ENCODE measurements at regions not wholly inside any gene's neighbourhood (a gene's known extent, or its start where the extent isn't known, plus 50 kb on each side); places are given as distances from the start of the nearest gene placed in this dataset.

DNA sequence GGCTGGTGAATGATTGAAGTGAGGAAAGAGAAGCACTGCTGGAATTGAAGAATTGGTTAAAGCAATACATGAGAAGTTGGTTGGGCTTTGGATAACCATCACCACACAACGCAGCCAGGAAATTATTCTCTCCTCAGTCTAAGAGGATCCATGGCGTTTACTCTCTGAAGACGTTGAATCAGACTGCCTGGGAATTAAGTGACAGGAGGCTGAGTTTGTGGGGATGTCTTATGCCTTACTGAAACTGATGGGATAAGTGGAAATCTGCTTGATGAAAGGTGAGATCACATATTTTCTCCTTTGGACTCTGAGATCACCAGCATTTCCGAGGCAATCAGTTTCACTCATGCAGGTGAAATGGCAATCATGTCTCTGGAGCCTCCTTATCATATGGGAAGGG lies 456.1 kb upstream of the GBE1 start:
- Histone ChIP-seq H3K4me2 (ENCODE audit: low read depth, low read length, poor library complexity, severe bottlenecking) (no peak overlapping the region), H3K4me3 (ENCODE audit: insufficient read depth, low read length, poor library complexity, severe bottlenecking) (no peak overlapping the region), H3K9me2 (replicated peaks; ENCODE audit: insufficient read depth, low read length) (no peaks in the 10 kb centered on the region), H3F3A (ENCODE audit: insufficient read depth) (no peaks in the 10 kb centered on the region), H2AFZ (ENCODE audit: low read depth, low read length, severe bottlenecking) (no peak overlapping the region), H3K9me3 (ENCODE audit: insufficient read depth, low read length) (no peaks in the 10 kb centered on the region), H3K79me2 (ENCODE audit: insufficient read depth, low read length) (no peaks in the 10 kb centered on the region), H3K27ac (ENCODE audit: low read depth, low read length) (no peak overlapping the region), H4K20me1 (ENCODE audit: low read depth, low read length) (no peaks in the 10 kb centered on the region), H3K9ac (ENCODE audit: low read length) (no peak overlapping the region), H3K36me3 (ENCODE audit: low read length) (no peaks in the 10 kb centered on the region), H3K27me3 (ENCODE audit: low read length) (no peaks in the 10 kb centered on the region)
- no peak for TF ChIP-seq EZH2phosphoT487 (conservative IDR thresholded peaks at IDR 0.05; ENCODE audit: low read length)
- TF ChIP-seq, protein P1, sequence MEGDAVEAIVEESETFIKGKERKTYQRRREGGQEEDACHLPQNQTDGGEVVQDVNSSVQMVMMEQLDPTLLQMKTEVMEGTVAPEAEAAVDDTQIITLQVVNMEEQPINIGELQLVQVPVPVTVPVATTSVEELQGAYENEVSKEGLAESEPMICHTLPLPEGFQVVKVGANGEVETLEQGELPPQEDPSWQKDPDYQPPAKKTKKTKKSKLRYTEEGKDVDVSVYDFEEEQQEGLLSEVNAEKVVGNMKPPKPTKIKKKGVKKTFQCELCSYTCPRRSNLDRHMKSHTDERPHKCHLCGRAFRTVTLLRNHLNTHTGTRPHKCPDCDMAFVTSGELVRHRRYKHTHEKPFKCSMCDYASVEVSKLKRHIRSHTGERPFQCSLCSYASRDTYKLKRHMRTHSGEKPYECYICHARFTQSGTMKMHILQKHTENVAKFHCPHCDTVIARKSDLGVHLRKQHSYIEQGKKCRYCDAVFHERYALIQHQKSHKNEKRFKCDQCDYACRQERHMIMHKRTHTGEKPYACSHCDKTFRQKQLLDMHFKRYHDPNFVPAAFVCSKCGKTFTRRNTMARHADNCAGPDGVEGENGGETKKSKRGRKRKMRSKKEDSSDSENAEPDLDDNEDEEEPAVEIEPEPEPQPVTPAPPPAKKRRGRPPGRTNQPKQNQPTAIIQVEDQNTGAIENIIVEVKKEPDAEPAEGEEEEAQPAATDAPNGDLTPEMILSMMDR (IDR thresholded peaks at IDR 0.05; ENCODE audit: insufficient read depth, low read length, poor library complexity, severe bottlenecking) = no peak

DNA sequence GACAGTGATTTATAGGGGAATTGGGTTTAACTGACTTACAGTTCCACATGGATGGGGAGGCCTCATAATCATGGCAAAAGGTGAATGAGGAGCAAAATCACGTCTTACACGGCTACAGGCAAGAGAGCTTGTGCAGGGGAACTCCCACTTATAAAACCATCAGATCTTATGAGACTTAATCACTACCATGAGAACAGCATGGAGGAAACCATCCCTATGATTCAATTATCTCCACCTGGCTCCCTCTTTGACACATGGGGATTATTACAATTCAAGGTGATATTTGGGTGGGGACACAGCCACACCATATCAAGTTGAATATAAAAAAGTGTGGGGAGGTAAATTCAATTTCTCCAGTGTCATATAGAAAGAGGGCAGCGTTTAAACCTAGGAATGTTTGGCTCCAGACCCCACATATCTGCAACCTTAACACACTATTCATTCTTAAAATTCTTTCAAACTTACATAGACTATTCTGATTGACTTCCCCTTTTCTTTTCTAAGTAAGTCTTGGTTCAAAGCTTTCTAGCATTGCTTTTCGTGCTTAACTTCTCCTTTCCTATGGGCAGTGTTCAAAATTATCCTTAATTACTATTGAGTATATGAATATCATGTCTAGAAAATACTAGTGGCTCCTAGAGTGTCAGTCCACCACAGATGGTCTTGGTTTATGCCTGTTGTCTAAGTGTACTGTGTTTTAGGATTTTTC lies 446.7 kb upstream of the GBE1 start:
- Histone ChIP-seq H3K9me3 (ENCODE audit: insufficient read depth, low read length) (no peaks in the 10 kb centered on the region), H3K9me2 (replicated peaks; ENCODE audit: insufficient read depth, low read length) (no peaks in the 10 kb centered on the region), H3K36me3 (ENCODE audit: low read length) (no peaks in the 10 kb centered on the region), H2AFZ (ENCODE audit: low read depth, low read length, severe bottlenecking) (no peak overlapping the region), H3K9ac (ENCODE audit: low read length) (no peak overlapping the region), H3K27ac (ENCODE audit: low read depth, low read length) (no peak overlapping the region), H3K4me2 (ENCODE audit: low read depth, low read length, poor library complexity, severe bottlenecking) (no peak overlapping the region), H3K79me2 (ENCODE audit: insufficient read depth, low read length) (no peaks in the 10 kb centered on the region), H3K4me3 (ENCODE audit: insufficient read depth, low read length, poor library complexity, severe bottlenecking) (no peak overlapping the region), H3K27me3 (ENCODE audit: low read length) (no peaks in the 10 kb centered on the region), H3F3A (ENCODE audit: insufficient read depth) (no peaks in the 10 kb centered on the region), H4K20me1 (ENCODE audit: low read depth, low read length) (no peaks in the 10 kb centered on the region)
- no peak for TF ChIP-seq EZH2phosphoT487 (conservative IDR thresholded peaks at IDR 0.05; ENCODE audit: low read length)
- TF ChIP-seq, protein P1 (IDR thresholded peaks at IDR 0.05; ENCODE audit: insufficient read depth, low read length, poor library complexity, severe bottlenecking) = no peak

- no peak overlapping the region for H3K27ac ChIP-seq (ENCODE audit: low read depth, low read length)
- no peaks in the 10 kb centered on the region for H3K27me3 ChIP-seq (ENCODE audit: low read length)
- peak overlapping the region; percentile 44 for H2AFZ ChIP-seq (ENCODE audit: low read depth, low read length, severe bottlenecking)
- no peak overlapping the region for H3K4me3 ChIP-seq (ENCODE audit: insufficient read depth, low read length, poor library complexity, severe bottlenecking)
- no peaks in the 10 kb centered on the region for H3K36me3 ChIP-seq (ENCODE audit: low read length)
- H3K9me3 ChIP-seq (ENCODE audit: insufficient read depth, low read length) = no peaks in the 10 kb centered on the region
- H3F3A ChIP-seq (ENCODE audit: insufficient read depth) = no peaks in the 10 kb centered on the region
- H3K9me2 ChIP-seq (replicated peaks; ENCODE audit: insufficient read depth, low read length) = no peaks in the 10 kb centered on the region
- H3K9ac ChIP-seq (ENCODE audit: low read length) = no peak overlapping the region
- H4K20me1 ChIP-seq (ENCODE audit: low read depth, low read length) = no peaks in the 10 kb centered on the region
- TF ChIP-seq, protein P1 (IDR thresholded peaks at IDR 0.05; ENCODE audit: insufficient read depth, low read length, poor library complexity, severe bottlenecking) = no peak
- TF ChIP-seq EZH2phosphoT487 (conservative IDR thresholded peaks at IDR 0.05; ENCODE audit: low read length) = no peak
- H3K79me2 ChIP-seq (ENCODE audit: insufficient read depth, low read length) = no peaks in the 10 kb centered on the region
- no peak overlapping the region for H3K4me2 ChIP-seq (ENCODE audit: low read depth, low read length, poor library complexity, severe bottlenecking)
Measured at GRCh38 chr3:82202269-82202668, 440.8 kb upstream of the GBE1 start.

Data from SU-DHL-6 (cell line).